Vagina (tissue), 2 donors: ENCODE measurements at regions not wholly inside any gene's neighbourhood (a gene's known extent, or its start where the extent isn't known, plus 50 kb on each side); places are given as distances from the start of the nearest gene placed in this dataset.

Experiments
- DNase-seq, 2 donors: peaks; one replicate each; pipeline ENCODE4 v3.0.0-alpha.2; 2017; ENCODE audit errors: extremely low spot score in 2 of 2
- H3K27ac ChIP-seq: fragments of 200-600 bp; sonication (generic); one replicate; pipeline ENCODE4 v1.5.1; 2019
- H3K27me3 ChIP-seq: fragments of 200-600 bp; sonication (generic); one replicate; pipeline ENCODE4 v1.5.1; 2019
- H3K36me3 ChIP-seq, 2 donors: fragments of 200-600 bp; sonication (generic); one replicate each; pipeline ENCODE4 v1.5.1; 2017 to 2019
- H3K4me1 ChIP-seq: fragments of 200-600 bp; sonication (generic); one replicate; pipeline ENCODE4 v1.5.1; 2019
- H3K4me3 ChIP-seq, 2 donors: fragments of 200-600 bp; sonication (generic); 1 replicate in 1 of 2; 2 replicates in 1 of 2; pipeline ENCODE4 v1.5.1; 2016 to 2019
- H3K9me3 ChIP-seq: fragments of 200-600 bp; sonication (generic); one replicate; pipeline ENCODE4 v1.5.1; 2019
- POLR2A ChIP-seq, 2 donors: fragments of 450-650 bp; IDR thresholded peaks; one replicate each; pipeline ENCODE4 v1.6.1; 2017; ENCODE audit warnings: antibody characterized with exemption in 2 of 2, mild to moderate bottlenecking in 2 of 2, moderate library complexity in 2 of 2
- POLR2AphosphoS5 ChIP-seq, 2 donors: sonication (generic); formaldehyde crosslinking; IDR thresholded peaks; one replicate each; pipeline ENCODE4 v1.9.0; 2017; ENCODE audit warnings: antibody characterized with exemption in 2 of 2, mild to moderate bottlenecking in 2 of 2, low read depth in 1 of 2; ENCODE audit not compliant: insufficient read depth in 1 of 2
- intact Hi-C: fragments of 100-400 bp; cut with DNase I; formaldehyde crosslinking; loops from one replicate; pipeline ENCODE4 v1.15.1; 2023
- TF ChIP-seq, protein P1 (sequence below), 3 experiments: fragments of 450-650 bp in 2 of 3; fragments of 200-600 bp in 1 of 3; sonication (generic) in 1 of 3; IDR thresholded peaks; one replicate each; pipeline ENCODE4 v1.5.1; 2017 to 2019; ENCODE audit warnings: antibody characterized with exemption in 3 of 3, mild to moderate bottlenecking in 2 of 3, moderate library complexity in 2 of 3

DNA sequence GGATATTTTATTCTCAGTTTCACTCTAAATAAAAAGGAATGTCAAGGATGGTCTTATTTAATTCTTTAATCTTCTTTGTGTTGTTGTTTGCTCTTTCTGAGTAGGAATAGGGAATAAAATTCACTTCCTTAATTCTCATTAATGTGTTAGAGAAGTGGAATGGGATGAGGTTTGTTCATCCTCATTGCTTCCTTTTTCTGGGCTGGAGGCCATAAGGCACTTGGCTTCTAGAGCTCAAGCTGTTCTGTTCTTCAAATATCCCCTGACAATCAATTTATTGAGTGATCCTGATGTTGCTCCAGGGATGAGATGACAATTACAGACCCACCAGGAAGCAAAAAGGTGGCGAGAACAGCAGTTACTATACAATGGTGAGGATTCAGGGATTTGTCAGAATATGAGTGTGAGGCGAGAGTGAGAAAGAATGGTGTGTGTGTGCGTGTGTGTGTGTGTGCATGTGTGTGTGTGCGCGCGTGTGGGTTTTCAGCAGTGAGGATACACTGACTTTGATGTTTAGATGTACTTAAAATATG, 557.6 kb upstream of the FANCL start:
- intact Hi-C loops = no loop called here
- TF ChIP-seq POLR2A (IDR thresholded peaks at IDR 0.05) (no peak), POLR2AphosphoS5 (IDR thresholded peaks at IDR 0.05; ENCODE audit: insufficient read depth in 1 of 2, low read depth in 1 of 2) (no peak)
- TF ChIP-seq, protein P1, sequence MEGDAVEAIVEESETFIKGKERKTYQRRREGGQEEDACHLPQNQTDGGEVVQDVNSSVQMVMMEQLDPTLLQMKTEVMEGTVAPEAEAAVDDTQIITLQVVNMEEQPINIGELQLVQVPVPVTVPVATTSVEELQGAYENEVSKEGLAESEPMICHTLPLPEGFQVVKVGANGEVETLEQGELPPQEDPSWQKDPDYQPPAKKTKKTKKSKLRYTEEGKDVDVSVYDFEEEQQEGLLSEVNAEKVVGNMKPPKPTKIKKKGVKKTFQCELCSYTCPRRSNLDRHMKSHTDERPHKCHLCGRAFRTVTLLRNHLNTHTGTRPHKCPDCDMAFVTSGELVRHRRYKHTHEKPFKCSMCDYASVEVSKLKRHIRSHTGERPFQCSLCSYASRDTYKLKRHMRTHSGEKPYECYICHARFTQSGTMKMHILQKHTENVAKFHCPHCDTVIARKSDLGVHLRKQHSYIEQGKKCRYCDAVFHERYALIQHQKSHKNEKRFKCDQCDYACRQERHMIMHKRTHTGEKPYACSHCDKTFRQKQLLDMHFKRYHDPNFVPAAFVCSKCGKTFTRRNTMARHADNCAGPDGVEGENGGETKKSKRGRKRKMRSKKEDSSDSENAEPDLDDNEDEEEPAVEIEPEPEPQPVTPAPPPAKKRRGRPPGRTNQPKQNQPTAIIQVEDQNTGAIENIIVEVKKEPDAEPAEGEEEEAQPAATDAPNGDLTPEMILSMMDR (IDR thresholded peaks at IDR 0.05) = no peak
- Histone ChIP-seq H3K4me3 (no peak overlapping the region), H3K9me3 (no peaks in the 10 kb centered on the region), H3K36me3 (no peaks in the 10 kb centered on the region), H3K4me1 (no peaks in the 10 kb centered on the region), H3K27ac (no peak overlapping the region), H3K27me3 (no peaks in the 10 kb centered on the region)
- DNase-seq = no peak

DNA sequence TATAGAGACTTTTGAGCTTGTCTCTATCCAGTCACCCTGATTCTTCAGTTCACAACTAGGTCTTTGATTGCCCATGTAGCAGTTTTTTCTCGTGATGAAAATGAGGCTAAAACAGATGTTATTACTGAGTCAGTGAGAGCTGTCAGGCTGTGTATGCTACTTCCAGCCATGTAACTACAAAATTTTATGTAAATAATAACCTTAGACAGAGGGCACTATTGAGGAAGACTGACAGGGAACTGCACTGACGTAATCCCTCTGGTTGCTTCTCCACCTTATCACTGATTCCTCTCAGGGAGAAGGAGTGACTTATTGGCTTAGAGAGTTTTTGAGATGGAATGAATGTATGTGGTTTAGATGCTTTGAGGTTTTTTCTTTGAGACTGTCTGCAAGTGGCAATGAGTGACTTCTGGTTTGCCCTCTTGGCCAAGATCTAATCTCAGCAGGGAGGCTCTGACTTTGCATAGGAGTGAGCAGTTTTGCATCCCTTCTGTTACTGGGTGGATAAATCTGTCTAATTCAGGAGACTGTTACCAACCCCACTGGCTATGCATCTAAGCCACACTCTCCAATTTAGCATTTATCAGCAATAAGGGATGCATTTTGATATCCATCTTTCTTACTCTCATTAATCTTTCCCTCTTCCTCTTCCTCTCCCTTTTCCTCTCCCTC, 555.2 kb upstream of the FANCL start:
- intact Hi-C loops = no loop called here
- Histone ChIP-seq H3K27ac (no peak overlapping the region), H3K4me1 (no peaks in the 10 kb centered on the region), H3K36me3 (no peaks in the 10 kb centered on the region), H3K4me3 (no peak overlapping the region), H3K9me3 (no peaks in the 10 kb centered on the region), H3K27me3 (no peaks in the 10 kb centered on the region)
- TF ChIP-seq, protein P1 (IDR thresholded peaks at IDR 0.05) = no peak
- no peak for TF ChIP-seq POLR2AphosphoS5 (IDR thresholded peaks at IDR 0.05; ENCODE audit: insufficient read depth in 1 of 2, low read depth in 1 of 2)
- TF ChIP-seq POLR2A (IDR thresholded peaks at IDR 0.05) = no peak
- no peak for DNase-seq

DNA sequence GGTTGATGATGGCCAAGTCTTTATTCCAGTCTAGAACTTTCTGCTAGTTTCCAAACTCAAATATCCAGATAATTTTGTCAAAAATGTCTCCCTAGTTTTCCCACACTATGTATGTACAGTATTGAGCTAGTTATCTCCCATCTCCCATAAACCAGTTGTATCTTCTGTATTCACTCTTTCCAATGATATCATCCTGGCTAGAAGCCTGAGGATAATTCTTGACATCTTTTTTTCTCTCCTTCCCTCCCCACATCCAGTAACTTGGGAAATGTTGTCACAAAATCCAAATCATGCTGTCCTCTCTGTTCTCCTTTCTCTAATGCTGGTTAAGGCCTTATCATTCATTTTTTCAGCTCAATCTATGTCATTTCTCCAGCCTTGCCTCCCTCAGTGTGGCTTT, 553.8 kb upstream of the FANCL start:
- H3K27ac ChIP-seq = no peak overlapping the region
- no peak overlapping the region for H3K4me3 ChIP-seq
- H3K27me3 ChIP-seq = no peaks in the 10 kb centered on the region
- H3K9me3 ChIP-seq = no peaks in the 10 kb centered on the region
- no peaks in the 10 kb centered on the region for H3K36me3 ChIP-seq
- no peak for DNase-seq
- H3K4me1 ChIP-seq = no peaks in the 10 kb centered on the region
- intact Hi-C loops = no loop called here
- no peak for TF ChIP-seq POLR2AphosphoS5 (IDR thresholded peaks at IDR 0.05; ENCODE audit: insufficient read depth in 1 of 2, low read depth in 1 of 2)

DNA sequence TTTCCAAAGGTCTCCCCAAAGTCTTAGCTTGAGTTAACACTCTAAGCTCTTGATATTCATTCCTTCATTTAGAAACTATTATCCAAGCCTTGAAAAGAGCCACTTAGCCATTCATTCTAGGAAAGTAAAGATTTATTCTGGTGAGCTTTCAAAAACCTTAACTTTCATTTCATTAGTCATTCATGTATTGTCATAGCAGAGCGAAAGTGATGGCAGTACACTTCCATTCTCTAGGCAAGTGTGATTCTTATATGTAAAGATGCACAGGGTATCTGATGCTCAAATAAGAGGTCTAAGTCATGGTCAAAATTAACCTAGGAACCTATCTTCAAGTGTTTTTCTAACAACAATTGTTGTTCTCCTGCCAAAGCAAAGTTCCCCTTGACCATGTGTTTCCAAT, 553.0 kb upstream of the FANCL start:
- intact Hi-C loops = no loop called here
- Histone ChIP-seq H3K36me3 (no peaks in the 10 kb centered on the region), H3K27me3 (no peaks in the 10 kb centered on the region), H3K27ac (no peak overlapping the region), H3K4me3 (no peak overlapping the region), H3K4me1 (no peaks in the 10 kb centered on the region), H3K9me3 (no peaks in the 10 kb centered on the region)
- no peak for DNase-seq
- TF ChIP-seq POLR2AphosphoS5 (IDR thresholded peaks at IDR 0.05; ENCODE audit: insufficient read depth in 1 of 2, low read depth in 1 of 2) (no peak), POLR2A (IDR thresholded peaks at IDR 0.05) (no peak)
- TF ChIP-seq, protein P1 (IDR thresholded peaks at IDR 0.05) = no peak

DNA sequence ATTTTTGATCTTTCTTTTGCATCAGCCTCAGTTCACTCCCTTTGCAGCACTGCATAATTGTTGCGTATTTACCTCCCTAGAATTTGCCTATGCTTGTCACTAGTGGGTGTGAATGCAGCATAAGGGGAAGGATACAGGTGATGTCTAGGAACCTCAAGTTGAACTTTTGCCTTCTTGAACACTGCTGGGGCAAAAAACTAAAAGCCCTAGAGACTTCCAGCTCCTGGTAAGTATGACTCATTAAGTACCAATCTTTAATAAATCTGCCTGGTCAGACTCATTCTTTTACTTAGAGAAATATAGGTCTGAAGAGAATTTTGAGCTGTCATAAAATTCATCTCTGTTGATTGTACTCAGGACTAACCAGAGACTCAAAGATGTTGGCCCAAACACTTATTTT, 547.3 kb upstream of the FANCL start:
- intact Hi-C loops = no loop called here
- Histone ChIP-seq H3K9me3 (no peaks in the 10 kb centered on the region), H3K4me1 (no peaks in the 10 kb centered on the region), H3K36me3 (no peaks in the 10 kb centered on the region), H3K27me3 (no peaks in the 10 kb centered on the region), H3K4me3 (no peak overlapping the region), H3K27ac (no peak overlapping the region)
- DNase-seq = no peak
- TF ChIP-seq, protein P1 (IDR thresholded peaks at IDR 0.05) = no peak
- no peak for TF ChIP-seq POLR2A (IDR thresholded peaks at IDR 0.05)
